Peyer's patch (tissue), 4 donors: ENCODE measurements at regions not wholly inside any gene's neighbourhood (a gene's known extent, or its start where the extent isn't known, plus 50 kb on each side); places are given as distances from the start of the nearest gene placed in this dataset.

ENCODE experiments used
- CTCF ChIP-seq, 6 experiments: fragments of 450-650 bp in 4 of 6; fragments of 200-600 bp in 2 of 6; sonication (generic) in 1 of 6; IDR thresholded peaks; one replicate each; pipeline ENCODE4 v1.5.1; 2017 to 2019; ENCODE audit warnings: antibody characterized with exemption in 6 of 6, mild to moderate bottlenecking in 3 of 6, moderate library complexity in 1 of 6
- POLR2A ChIP-seq, 2 donors: fragments of 450-650 bp; IDR thresholded peaks; one replicate each; pipeline ENCODE4 v1.5.1; 2017; ENCODE audit warnings: antibody characterized with exemption in 2 of 2, mild to moderate bottlenecking in 2 of 2, moderate library complexity in 2 of 2

- TF ChIP-seq POLR2A (IDR thresholded peaks at IDR 0.05) (no peak), CTCF (IDR thresholded peaks at IDR 0.05) (no peak)
Observed at GRCh38 chr5:90307782-90308181, 101.8 kb downstream of the CETN3 start.
